ENCODE measurements at regions not wholly inside any gene's neighbourhood (a gene's known extent, or its start where the extent isn't known, plus 50 kb on each side); places are given as distances from the start of the nearest gene placed in this dataset.

GRCh38 chr4:11949355-11949754, 520.7 kb upstream of the HS3ST1 start:
- TF ChIP-seq EZH2 (IDR thresholded peaks at IDR 0.05; ENCODE audit: low read length, unreplicated experiment) (no peak), CTCF (conservative IDR thresholded peaks at IDR 0.05; ENCODE audit: low read depth, low read length) (no peak)

Data from PC-3 (cell line).